IPS-NIHi7 (cell line): ENCODE measurements at regions not wholly inside any gene's neighbourhood (a gene's known extent, or its start where the extent isn't known, plus 50 kb on each side); places are given as distances from the start of the nearest gene placed in this dataset.

ENCODE experiments used
- DNase-seq: peaks from one replicate; pipeline ENCODE4 v3.0.0; 2012; ENCODE audit warnings: mixed read lengths; ENCODE audit errors: extremely low spot score

DNA sequence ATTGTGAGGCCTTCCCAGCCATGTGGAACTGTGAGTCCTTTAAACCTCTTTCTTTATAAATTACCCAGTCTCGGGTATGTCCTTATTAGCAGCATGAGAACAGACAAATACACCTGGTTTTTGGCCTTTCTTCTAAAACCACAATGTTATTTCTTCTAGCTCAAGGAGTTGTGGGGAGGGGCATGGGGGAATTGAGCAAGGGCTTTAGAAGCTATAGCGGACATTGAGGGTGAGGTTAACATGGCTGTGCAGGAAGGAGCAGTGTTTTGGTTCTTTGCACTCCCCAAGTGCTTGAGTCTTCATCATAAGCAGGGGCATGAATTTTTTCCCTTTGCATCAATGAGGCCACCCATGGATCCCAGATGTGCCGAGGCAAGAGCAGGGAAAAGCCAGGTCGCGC lies 86.8 kb downstream of the SPRING1 start:
- DNase-seq = no peak

DNA sequence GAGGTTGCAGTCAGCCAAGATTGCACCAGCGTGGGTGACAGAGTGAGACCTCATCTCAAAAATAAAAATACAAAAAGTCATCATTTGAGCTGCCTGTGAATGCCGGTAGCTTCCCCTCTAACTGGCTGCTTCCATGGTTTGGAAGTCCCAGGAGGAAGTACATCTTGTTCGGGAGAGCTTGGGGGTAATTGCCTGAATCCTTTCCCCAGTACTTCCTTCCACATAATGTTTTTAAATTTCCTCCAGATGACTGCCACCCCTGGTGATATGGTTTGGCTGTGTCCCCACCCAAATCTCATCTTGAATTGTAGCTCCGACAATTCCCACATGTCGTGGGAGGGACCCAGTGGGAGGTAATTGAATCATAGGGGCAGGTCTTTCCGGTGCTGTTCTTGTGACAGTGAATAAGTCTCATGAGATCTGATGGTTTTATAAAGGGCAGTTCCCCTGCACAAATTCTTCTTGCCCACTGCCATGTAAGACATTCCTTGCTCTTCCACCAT lies 87.2 kb downstream of the SPRING1 start:
- no peak for DNase-seq

DNA sequence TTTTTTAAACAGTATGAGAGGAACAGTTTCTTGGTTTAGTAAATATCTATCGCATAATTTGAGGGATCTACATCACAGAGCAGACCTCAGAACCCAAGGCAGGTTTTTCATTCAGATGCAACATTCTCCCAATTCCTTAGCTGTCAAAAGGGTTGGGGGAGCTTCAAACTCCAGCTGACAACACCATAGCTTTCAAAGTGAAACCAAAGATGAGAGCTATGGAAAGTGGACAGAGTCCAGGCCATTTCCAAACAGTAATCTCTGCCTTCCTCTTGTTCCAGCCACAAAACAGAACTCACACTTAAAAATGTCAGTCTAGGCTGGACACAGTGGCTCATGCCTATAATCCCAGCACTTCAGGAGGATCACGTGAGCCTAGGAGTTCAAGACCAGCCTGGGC lies 87.8 kb downstream of the SPRING1 start:
- DNase-seq = no peak

DNA sequence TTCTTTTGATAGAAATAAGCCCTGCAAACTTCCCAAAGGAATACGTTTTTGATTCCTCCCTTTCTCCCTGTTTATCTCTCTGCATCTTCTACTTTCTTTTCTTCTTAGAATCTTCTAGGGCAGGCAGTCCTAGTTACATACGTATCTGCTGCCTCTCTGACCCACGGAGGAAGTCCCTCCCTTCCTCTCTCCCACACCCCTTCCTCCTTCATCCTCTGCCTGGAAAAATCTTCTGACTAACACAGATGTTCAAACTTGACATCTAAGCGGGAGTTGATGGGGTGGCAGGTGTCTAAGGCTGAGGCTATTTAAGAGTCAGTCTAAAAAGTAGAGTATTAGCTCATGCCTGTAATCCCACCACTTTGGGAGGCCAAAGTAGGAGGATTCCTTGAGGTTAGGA lies 88.6 kb downstream of the MAP1LC3B2 start:
- no peak for DNase-seq

DNA sequence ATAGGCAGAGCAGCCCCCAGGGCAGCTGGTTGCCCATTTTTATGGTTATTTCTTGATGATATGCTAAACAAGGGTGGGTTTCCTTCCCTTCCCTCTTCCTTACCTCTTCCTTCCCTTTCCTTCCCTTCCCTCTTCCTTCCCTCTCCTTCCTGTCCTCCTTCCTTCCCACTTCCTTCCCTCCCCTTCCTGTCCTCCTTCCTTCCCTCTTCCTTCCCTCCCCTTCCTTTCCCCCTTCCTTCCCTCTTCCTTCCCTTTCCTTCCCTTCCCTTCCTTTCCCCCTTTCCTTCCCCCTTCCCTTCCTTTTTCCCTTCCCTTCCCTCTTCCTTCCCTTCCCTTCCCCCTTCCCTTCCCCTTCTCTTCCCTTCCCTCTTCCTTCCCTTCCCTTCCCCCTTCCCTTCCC lies 87.7 kb downstream of the MAP1LC3B2 start:
- no peak for DNase-seq

DNA sequence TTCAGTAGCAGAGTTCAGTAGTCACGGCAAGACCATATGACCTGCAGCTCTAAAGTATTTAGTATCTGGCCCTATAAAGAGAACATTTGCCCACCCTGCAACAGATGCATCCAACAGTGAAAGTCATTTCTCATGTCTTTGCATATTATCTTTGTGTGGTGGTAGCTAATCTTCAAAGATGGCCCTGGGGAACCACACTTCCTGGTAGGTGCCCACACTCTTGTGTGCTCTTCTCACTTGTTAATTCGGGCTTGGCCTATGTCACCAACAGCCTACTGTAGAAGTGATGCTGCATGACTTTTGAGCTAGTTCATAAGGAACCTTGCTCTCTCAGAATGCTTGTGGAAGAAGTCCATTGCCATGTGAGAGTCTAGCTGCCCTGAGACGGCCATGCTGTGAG lies 85.6 kb downstream of the MAP1LC3B2 start:
- no peak for DNase-seq

DNA sequence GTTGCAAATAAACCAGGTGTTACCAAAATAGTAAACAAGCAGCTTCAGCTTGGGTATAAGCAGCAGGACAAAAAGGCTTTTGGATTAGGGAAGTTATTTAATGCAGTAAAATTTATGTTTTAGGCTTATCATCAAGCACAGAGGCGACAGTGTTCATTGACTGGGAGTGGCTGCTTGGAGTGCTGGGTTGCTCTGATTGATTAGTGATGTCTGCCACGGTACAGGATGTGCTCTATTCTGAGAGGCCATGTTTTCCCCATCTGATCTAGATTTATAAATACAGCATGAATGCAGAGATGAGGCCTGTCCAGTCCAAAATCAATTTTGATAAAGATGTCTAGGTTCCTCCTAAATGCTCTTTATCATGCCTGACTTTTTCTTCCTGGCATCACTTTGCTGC lies 83.5 kb downstream of the MAP1LC3B2 start:
- DNase-seq = no peak

DNA sequence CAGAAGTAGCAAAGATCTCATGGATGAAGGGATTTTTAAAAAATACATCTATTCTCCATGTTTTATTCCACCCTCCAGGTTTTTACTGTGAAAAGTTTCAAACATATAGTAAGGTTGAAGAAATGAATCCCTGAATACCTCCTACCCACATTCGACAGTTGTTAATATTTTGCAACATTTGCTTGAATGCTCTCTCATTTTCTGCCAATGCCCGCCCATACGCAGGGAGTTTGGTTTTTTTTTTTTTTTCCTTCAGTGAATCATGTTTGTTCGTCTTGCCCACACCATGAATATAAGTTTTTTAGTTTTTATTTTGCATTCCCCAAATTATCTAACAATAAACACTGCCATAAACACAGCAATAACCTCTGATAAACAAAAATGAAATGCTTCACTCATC lies 82.9 kb downstream of the MAP1LC3B2 start:
- DNase-seq = no peak

DNA sequence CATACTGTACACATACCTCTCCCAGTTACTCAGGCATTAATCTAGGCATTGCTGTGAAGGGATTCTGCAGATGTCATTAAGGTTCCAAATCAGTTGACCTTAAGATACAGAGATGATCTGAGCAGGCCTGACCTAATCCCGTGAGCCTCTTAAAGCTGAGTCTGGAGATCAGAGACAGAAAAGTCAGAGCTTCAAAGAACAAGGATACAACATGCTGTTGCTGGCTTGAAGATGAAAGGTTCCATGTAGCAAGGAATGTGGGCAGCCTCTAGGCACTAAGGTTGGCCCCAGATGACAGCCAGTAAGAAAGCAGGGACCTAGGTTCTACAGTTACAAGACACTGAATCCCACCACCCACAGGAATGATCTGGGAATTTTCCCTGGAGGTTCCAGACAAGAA lies 81.1 kb downstream of the MAP1LC3B2 start:
- DNase-seq = no peak

DNA sequence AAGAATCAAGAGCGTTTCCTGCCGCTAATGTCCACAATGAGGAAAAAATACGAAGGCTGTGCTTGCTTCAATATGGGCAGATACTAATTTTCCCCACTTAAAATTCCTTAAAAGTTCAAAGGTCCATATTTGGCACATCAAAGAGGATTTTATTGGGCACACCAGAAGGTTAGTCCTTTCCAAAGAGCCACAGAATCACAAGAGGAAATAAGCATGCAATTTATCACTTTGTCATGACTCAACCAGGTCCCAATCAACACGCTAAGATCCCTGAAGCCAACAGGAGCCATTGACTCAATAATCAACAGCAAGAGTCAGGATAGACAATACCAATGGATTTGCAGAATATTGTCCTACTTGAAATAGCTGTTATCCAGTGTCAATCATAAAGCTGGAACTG lies 80.6 kb downstream of the MAP1LC3B2 start:
- no peak for DNase-seq

DNA sequence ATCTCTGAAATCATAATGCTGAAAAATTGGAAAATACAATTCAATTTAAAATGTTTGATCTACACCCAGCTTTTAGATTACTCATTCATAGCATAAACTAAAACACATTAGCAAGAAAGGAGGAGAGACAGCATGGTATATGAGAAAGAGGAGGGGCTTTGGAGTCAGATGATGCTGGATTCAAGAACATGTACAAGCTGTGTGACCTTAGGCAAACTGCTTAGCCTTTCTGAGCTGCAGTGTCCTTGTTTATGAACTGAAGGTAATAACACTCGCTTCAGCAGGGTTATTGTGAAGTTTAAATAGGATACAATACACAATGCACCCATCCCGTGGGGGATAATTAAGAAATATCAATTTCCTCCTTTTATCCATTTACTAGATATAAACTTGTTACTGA lies 79.2 kb downstream of the MAP1LC3B2 start:
- DNase-seq = no peak

DNA sequence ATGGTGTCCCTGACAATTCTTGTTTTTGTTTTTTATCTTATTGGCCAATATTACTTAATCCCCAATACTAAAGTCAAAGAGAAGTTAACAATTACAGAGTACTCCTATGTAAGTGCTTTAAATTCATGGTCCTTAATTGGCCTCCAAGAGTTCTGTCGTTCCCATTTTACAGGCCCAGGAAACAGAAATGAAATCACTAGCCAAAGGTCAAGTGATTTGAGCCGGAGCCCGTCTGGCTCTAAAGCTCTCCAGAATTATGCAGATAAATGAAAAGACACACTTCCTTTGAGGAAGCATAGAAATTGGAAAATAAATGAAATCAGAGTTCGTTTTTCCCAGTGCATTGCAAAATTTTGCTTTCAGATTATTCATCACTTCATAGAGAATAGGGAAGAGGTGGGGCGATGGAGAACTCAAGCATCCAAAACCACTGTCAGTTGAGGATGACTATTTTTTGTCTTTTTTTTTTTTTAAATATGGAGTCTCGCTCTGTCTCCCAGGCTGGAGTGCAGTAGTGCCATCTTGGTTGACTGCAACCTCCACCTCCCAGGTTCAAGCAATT lies 78.5 kb downstream of the MAP1LC3B2 start:
- no peak for DNase-seq

DNA sequence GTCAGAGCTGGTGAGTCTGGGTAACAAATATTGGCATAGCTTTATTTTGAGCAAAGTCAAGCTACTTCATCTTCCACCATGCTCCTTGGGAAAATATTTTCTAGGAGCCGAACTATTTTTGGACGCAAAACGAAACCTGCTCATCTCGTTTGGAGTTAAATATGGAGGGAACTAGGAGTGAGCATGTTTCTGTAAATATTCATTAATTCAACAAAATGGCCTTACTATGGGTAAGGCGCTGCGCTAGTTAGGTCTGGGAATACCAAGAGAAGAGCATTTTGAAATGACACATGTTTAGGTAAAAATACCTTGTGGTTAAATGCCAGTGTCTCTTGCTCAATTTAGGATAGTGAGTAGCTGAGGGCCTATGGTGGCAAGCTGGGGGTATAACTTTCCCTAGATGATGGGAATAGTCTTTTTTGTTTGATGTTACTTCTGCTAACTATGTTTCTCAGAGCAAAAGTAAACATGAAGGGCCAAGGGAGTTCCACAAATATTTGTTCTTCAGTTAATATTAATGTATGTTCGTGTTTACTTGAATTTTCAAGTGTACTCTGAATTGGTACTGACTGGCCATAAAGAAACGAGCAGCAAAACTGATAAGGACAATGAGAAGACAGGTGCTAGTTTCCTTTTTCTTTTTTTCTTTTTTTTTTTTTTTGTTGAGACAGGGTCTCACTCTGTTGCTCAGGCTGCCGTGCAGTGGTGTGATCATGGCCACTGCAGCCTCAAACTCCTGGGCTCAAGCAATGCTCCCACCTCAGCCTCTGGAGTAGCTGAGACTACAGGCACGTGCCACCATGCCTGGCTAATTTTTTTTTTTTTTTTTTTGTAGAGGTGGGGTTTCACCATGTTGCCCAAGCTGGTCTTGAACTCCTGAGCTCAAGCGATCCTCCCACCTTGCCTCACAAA lies 77.7 kb downstream of the MAP1LC3B2 start:
- no peak for DNase-seq

DNA sequence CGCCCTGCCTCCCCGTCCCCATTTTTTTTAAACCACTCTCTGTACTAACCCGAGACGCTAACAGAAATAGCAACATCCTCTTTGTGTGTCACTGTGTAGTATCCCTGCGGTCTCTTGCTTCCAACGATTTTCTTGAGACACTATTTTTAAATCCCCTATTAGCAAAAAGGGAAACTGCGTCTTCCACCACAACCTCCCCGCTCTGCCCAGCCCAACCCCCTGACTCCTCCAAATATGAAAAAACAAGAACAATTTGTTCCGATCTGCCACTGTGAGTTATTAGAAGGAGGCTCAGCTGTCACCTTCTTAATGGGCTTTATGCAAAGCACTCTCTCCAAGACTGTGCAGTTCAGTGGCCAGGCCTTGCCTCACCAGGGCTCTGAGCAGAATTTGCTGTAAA lies 76.3 kb downstream of the MAP1LC3B2 start:
- no peak for DNase-seq

DNA sequence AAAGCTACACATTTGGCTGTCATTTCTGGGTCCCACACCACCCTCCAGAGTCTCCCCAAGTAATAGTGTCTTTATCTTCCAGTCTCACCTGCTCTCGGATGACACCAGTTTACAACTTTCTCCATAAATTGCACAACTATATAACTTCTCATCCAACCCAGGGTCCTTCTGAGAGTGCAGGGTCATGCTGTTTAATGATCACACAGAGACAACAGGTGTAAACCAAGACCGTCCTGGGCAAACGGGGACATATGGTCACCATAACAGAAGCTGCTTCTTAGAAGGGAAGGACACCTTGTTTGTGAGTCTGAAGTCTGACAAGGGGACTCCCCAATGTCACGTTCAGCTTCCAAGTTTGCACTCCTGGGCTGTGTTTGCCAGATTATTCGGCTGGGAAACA lies 74.3 kb downstream of the MAP1LC3B2 start:
- DNase-seq = no peak

DNA sequence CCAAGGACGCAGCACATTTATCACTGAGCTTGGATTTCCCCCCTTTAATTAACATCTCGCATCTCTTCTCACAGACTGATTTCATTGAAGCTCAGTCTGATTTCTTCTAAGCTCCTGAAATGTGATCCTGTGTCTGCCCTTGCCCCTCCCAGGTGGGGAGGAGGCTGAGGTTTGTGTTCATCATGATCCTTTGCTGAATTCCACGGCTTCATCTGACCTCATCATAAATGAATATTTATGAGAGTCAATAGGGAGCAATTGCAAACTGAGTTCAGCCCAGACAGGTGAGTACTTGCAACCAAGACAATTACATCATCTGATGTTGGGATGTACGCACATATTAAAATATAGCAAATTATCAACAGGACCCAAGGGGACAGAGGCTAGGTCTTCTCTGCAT lies 72.4 kb downstream of the MAP1LC3B2 start:
- no peak for DNase-seq

DNA sequence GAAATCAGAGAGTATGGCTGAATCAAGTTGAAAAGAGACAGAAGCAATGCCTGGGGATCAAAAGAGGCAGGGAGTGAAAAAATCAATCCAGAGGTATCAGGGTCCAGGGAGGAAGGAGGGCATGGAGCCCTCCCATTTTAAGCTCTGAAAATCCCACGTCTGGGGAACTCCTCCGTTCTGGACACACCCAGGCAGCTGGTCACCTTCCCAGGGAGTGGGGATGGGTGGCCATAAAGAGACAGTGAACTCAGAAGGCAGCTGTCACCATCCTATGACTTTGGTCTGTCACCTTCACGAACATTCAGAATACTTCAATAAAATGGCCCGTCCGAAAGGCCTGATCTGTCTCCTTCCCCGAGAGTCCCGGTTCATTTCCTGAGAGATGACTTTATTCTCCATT lies 71.6 kb downstream of the MAP1LC3B2 start:
- DNase-seq = no peak

DNA sequence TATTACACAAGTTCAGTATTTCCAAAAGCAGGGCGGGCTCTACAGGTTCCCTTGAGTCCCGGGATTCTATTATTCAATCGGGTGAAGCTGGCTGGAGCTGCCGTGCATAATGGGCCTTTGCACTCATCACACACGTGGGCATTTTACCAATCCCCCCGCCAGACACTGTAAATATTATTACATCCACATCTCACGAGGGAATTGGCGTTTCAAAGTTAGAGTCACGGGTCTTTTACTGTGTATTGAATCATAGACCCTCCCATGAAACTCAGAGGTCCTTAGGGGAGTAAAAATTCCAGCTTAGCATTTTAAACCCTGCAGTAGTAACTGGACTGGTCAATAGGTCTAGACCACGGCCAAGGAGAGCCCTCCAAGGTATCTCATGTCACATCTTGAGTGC lies 70.3 kb downstream of the MAP1LC3B2 start:
- no peak for DNase-seq

DNA sequence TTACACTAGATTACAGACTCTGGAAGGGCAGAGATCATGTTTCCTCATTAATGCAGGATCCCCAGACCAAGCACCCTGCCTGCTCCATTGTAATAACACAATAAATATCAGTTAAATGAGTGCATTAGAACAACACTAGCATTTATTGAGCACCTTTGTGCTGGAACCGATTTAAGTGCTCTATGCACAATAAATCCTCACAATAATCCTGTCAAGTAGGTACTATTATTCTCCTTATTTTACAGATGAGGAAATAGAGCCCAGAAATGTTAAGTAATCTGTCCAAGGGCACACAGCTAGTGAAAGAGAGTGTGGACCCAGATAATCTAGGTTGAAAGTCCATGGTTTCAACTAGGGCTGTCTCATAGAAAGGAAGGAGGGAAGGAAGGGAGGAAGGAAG lies 69.8 kb downstream of the MAP1LC3B2 start:
- DNase-seq = no peak

DNA sequence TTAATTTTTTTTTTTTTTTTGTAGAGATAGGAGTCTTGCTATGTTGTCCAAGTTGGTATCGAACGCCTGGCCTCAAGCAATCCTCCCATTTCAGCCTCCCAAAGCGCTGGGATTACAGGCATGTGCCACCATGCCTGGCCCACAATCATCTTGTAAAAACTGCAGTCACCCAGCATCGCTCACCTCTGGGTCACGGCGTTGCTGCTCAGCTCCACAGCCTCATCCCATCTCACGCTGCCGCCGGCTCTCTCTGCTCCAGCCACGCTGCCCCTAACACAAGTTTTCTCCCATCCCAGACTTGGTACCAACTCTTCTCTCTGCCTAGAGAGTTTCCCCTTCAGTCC lies 69.2 kb downstream of the MAP1LC3B2 start:
- no peak for DNase-seq
